Body of pancreas (tissue), 4 donors: ENCODE measurements at regions not wholly inside any gene's neighbourhood (a gene's known extent, or its start where the extent isn't known, plus 50 kb on each side); places are given as distances from the start of the nearest gene placed in this dataset.

ENCODE experiments used
- POLR2A ChIP-seq, 3 donors: fragments of 450-650 bp; IDR thresholded peaks; one replicate each; pipeline ENCODE4 v1.6.1; 2016; ENCODE audit warnings: antibody characterized with exemption in 3 of 3, mild to moderate bottlenecking in 2 of 3
- TF ChIP-seq, protein P1 (sequence below), 7 experiments: fragments of 450-650 bp in 4 of 7; fragments of 200-600 bp in 3 of 7; sonication (generic) in 3 of 7; IDR thresholded peaks; one replicate each; pipeline ENCODE4 v1.5.1; 2016 to 2019; ENCODE audit warnings: antibody characterized with exemption in 7 of 7

DNA sequence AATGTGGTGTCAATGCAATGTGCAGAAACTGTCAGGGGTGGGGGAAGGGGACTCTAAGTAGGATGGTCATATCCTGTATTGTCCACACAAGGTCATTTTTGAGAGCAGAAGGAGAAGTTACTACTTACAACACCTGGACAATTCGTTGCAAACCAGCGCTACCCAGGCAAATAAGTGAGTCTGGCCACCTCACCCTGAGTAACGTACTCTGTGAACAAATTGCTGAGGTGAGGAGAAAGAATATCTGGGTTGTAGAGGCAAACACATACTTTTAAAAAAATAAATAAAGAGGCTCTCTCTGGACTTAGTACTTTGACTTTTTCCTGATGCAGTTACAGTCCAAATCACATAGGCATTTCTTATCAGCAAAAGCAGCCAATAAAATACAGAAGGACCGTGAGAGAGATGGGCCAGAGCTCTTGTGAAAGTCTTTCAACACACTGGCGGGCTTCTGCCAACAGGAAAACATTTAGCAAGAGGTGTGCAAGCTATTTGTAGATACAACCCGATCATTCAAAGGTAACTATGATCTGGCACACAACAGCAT, 268.2 kb upstream of the ID2 start:
- TF ChIP-seq, protein P1, sequence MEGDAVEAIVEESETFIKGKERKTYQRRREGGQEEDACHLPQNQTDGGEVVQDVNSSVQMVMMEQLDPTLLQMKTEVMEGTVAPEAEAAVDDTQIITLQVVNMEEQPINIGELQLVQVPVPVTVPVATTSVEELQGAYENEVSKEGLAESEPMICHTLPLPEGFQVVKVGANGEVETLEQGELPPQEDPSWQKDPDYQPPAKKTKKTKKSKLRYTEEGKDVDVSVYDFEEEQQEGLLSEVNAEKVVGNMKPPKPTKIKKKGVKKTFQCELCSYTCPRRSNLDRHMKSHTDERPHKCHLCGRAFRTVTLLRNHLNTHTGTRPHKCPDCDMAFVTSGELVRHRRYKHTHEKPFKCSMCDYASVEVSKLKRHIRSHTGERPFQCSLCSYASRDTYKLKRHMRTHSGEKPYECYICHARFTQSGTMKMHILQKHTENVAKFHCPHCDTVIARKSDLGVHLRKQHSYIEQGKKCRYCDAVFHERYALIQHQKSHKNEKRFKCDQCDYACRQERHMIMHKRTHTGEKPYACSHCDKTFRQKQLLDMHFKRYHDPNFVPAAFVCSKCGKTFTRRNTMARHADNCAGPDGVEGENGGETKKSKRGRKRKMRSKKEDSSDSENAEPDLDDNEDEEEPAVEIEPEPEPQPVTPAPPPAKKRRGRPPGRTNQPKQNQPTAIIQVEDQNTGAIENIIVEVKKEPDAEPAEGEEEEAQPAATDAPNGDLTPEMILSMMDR (IDR thresholded peaks at IDR 0.05), result no peak
- TF ChIP-seq POLR2A (IDR thresholded peaks at IDR 0.05), result no peak
